ENCODE measurements at regions not wholly inside any gene's neighbourhood (a gene's known extent, or its start where the extent isn't known, plus 50 kb on each side); places are given as distances from the start of the nearest gene placed in this dataset.

DNA sequence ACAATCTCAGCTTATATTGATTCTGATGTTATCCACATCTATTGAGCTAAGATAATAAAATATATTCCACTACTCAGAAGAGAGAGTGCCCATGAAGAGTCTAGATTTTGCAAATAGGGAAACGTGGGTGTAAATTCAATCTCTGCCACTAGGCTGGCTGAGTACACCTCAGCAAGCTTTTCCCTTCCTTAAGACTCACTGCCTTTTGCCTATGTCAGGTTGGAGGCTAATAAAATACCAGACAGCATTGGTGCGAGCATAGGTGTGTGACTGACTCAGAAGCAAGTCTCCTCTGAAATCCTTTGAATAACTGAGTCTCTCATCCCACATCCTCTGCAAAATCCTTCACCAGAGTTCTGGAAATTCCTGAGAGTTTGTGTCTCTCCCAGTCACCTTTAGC lies 405.4 kb upstream of the CPEB2 start:
- TF ChIP-seq, protein P1, sequence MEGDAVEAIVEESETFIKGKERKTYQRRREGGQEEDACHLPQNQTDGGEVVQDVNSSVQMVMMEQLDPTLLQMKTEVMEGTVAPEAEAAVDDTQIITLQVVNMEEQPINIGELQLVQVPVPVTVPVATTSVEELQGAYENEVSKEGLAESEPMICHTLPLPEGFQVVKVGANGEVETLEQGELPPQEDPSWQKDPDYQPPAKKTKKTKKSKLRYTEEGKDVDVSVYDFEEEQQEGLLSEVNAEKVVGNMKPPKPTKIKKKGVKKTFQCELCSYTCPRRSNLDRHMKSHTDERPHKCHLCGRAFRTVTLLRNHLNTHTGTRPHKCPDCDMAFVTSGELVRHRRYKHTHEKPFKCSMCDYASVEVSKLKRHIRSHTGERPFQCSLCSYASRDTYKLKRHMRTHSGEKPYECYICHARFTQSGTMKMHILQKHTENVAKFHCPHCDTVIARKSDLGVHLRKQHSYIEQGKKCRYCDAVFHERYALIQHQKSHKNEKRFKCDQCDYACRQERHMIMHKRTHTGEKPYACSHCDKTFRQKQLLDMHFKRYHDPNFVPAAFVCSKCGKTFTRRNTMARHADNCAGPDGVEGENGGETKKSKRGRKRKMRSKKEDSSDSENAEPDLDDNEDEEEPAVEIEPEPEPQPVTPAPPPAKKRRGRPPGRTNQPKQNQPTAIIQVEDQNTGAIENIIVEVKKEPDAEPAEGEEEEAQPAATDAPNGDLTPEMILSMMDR (IDR thresholded peaks at IDR 0.05): no peak

DNA sequence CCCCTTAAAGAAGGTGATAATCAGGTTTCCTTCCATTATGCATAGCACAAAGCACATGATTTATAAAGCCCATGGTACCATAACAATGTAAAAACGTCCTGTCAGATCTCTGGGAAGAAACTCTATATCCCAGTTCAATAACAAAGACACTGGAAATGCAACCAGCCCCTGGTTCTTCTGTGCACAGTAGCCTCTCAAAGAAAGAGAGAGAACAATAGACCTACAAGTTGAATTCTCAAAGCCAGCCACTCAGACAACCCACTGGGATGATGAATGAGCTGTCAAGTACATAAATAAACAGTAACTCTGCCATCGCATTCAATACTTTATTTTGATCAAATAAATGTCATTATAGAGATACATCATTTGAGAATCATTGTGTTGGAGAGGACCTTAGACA lies 400.1 kb upstream of the CPEB2 start:
- peaks cover 15% of the 10 kb centered on the region for H3K27me3 Mint-ChIP-seq (ENCODE audit: unreplicated experiment)
- no peak overlapping the region for H3K4me3 Mint-ChIP-seq (ENCODE audit: unreplicated experiment)
- no peaks in the 10 kb centered on the region for H3K36me3 Mint-ChIP-seq (ENCODE audit: unreplicated experiment)
- peaks cover 3% of the 10 kb centered on the region for H3K9me3 Mint-ChIP-seq (ENCODE audit: unreplicated experiment)
- TF ChIP-seq, protein P1 (IDR thresholded peaks at IDR 0.05): no peak
- no peak for DNase-seq (ENCODE audit: extremely low spot score, unreplicated experiment)
- H3K27ac Mint-ChIP-seq (ENCODE audit: unreplicated experiment): no peak overlapping the region
- no peaks in the 10 kb centered on the region for H3K4me1 Mint-ChIP-seq (ENCODE audit: unreplicated experiment)

More for the DNA sequence above, 405.4 kb upstream of the CPEB2 start:
- Mint-ChIP-seq H3K27ac (ENCODE audit: unreplicated experiment) (no peak overlapping the region), H3K9me3 (ENCODE audit: unreplicated experiment) (peaks cover 11% of the 10 kb centered on the region), H3K27me3 (ENCODE audit: unreplicated experiment) (peaks cover 7% of the 10 kb centered on the region), H3K36me3 (ENCODE audit: unreplicated experiment) (no peaks in the 10 kb centered on the region), H3K4me1 (ENCODE audit: unreplicated experiment) (no peaks in the 10 kb centered on the region), H3K4me3 (ENCODE audit: unreplicated experiment) (no peak overlapping the region)
- DNase-seq (ENCODE audit: extremely low spot score, unreplicated experiment): no peak

DNA sequence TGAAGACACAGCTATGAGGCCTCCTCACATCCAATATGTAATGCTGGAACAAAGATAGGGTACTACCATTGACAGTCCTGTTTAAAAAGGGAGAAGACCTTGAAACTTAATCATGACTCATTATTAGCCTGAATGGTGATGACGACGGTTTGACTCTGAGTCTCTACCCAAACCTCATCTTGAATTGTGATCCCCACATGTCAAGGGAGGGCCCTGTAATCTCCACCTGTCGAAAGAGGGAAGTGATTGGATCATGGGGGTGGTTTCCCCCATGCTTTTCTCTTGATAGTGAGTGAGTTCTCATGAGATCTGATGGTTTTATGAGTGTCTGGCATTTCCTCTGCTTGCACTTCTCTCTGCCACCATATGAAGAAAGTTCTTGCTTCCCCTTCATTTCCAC lies 395.3 kb upstream of the CPEB2 start:
- H3K4me3 Mint-ChIP-seq (ENCODE audit: unreplicated experiment): no peak overlapping the region
- no peak overlapping the region for H3K27ac Mint-ChIP-seq (ENCODE audit: unreplicated experiment)
- no peaks in the 10 kb centered on the region for H3K9me3 Mint-ChIP-seq (ENCODE audit: unreplicated experiment)
- DNase-seq (ENCODE audit: extremely low spot score, unreplicated experiment): no peak
- H3K27me3 Mint-ChIP-seq (ENCODE audit: unreplicated experiment): peaks cover 15% of the 10 kb centered on the region
- no peaks in the 10 kb centered on the region for H3K36me3 Mint-ChIP-seq (ENCODE audit: unreplicated experiment)
- TF ChIP-seq, protein P1 (IDR thresholded peaks at IDR 0.05): no peak
- no peaks in the 10 kb centered on the region for H3K4me1 Mint-ChIP-seq (ENCODE audit: unreplicated experiment)

DNA sequence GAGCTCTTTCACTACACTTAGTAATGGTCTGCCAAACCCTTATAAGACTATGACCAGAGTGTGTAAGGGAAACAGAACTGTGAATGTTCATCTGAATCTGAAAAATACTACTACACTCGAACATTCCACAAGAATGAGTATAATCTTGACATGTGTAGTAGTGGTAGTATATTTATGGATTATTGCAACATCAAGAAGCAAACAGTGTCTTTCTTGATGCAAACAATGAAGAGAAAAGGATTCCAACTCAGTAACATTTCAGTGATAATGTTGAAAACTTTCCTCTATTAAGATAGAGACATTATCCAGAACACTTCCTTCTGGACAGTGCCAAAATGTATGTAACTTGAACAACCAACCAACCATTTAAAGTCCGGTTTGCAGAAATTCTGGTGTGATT lies 394.7 kb upstream of the CPEB2 start:
- TF ChIP-seq, protein P1 (IDR thresholded peaks at IDR 0.05): no peak
- no peak overlapping the region for H3K27ac Mint-ChIP-seq (ENCODE audit: unreplicated experiment)
- no peaks in the 10 kb centered on the region for H3K9me3 Mint-ChIP-seq (ENCODE audit: unreplicated experiment)
- no peak for DNase-seq (ENCODE audit: extremely low spot score, unreplicated experiment)
- no peaks in the 10 kb centered on the region for H3K36me3 Mint-ChIP-seq (ENCODE audit: unreplicated experiment)
- no peak overlapping the region for H3K4me3 Mint-ChIP-seq (ENCODE audit: unreplicated experiment)
- H3K4me1 Mint-ChIP-seq (ENCODE audit: unreplicated experiment): no peaks in the 10 kb centered on the region
- H3K27me3 Mint-ChIP-seq (ENCODE audit: unreplicated experiment): peaks cover 11% of the 10 kb centered on the region

DNA sequence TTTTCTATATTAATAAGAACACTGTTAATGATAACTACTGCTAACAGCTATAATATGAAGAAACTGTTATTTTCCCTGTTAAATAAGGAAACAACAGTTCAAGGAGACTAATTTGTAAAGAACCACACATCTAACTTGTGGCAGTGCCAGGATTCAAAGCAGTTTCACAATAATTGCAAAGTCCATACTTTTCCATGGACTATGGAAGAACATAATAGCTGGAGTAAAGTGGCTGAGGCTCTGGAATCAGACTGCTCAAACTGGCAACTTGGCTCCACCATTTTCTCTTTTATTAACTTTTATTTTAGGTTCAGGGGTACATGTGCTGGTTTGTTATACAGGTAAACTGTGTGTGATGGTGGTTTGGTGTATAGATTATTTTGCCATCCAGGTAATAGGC lies 393.7 kb upstream of the CPEB2 start:
- Mint-ChIP-seq H3K4me1 (ENCODE audit: unreplicated experiment) (no peaks in the 10 kb centered on the region), H3K4me3 (ENCODE audit: unreplicated experiment) (no peak overlapping the region), H3K27ac (ENCODE audit: unreplicated experiment) (no peak overlapping the region), H3K9me3 (ENCODE audit: unreplicated experiment) (no peaks in the 10 kb centered on the region), H3K27me3 (ENCODE audit: unreplicated experiment) (peaks cover 8% of the 10 kb centered on the region), H3K36me3 (ENCODE audit: unreplicated experiment) (no peaks in the 10 kb centered on the region)
- DNase-seq (ENCODE audit: extremely low spot score, unreplicated experiment): no peak
- TF ChIP-seq, protein P1 (IDR thresholded peaks at IDR 0.05): no peak
